ENCODE measurements at regions not wholly inside any gene's neighbourhood (a gene's known extent, or its start where the extent isn't known, plus 50 kb on each side); places are given as distances from the start of the nearest gene placed in this dataset.
"Not testable (repeated sequence)": the region's sequence is repeated elsewhere in the genome, so short reads cannot be mapped to it uniquely, and the experiment has no call there.

- DNase-seq = no peak
Observed at GRCh38 chr16:87043231-87044031, 273.8 kb downstream of the C16orf95 start.

- no peak for DNase-seq
Observed at GRCh38 chr16:87044032-87044382, 273.2 kb downstream of the C16orf95 start.

- DNase-seq = no peak
Observed at GRCh38 chr16:87044829-87045228, 272.4 kb downstream of the C16orf95 start.

GRCh38 chr16:87045466-87046216 is 271.6 kb downstream of the C16orf95 start:
- no peak for DNase-seq

- no peak for DNase-seq
Observed at GRCh38 chr16:87046235-87046634, 271.0 kb downstream of the C16orf95 start.

- DNase-seq = no peak
Observed at GRCh38 chr16:87047221-87048037, 269.8 kb downstream of the C16orf95 start.

- no peak for DNase-seq
Observed at GRCh38 chr16:87048038-87048729, 269.0 kb downstream of the C16orf95 start.

GRCh38 chr16:87048730-87049115 is 268.5 kb downstream of the C16orf95 start:
- DNase-seq = no peak

- DNase-seq = not testable (repeated sequence)
Observed at GRCh38 chr16:87049216-87049615, 268.0 kb downstream of the C16orf95 start.

- no peak for DNase-seq
Observed at GRCh38 chr16:87050142-87050541, 267.1 kb downstream of the C16orf95 start.

GRCh38 chr16:87051526-87052320 is 265.5 kb downstream of the C16orf95 start:
- DNase-seq = no peak

- no peak for DNase-seq
Observed at GRCh38 chr16:87052506-87052905, 264.7 kb downstream of the C16orf95 start.

- DNase-seq = no peak
Observed at GRCh38 chr16:87053016-87053982, 263.9 kb downstream of the C16orf95 start.

- DNase-seq = no peak
Observed at GRCh38 chr16:87054154-87054553, 263.0 kb downstream of the C16orf95 start.

- DNase-seq = no peak
Observed at GRCh38 chr16:87054856-87055255, 262.3 kb downstream of the C16orf95 start.

GRCh38 chr16:87056083-87056482 is 261.1 kb downstream of the C16orf95 start:
- DNase-seq = no peak

- DNase-seq = no peak
Observed at GRCh38 chr16:87056551-87056950, 260.6 kb downstream of the C16orf95 start.

GRCh38 chr16:87057211-87057881 is 259.8 kb downstream of the C16orf95 start:
- no peak for DNase-seq

GRCh38 chr16:87057951-87058560 is 259.1 kb downstream of the C16orf95 start:
- DNase-seq = no peak

All from NCI-H2081 (cell line).